Tibial nerve (tissue), 4 donors: ENCODE measurements at regions not wholly inside any gene's neighbourhood (a gene's known extent, or its start where the extent isn't known, plus 50 kb on each side); places are given as distances from the start of the nearest gene placed in this dataset.

ENCODE experiments used
- DNase-seq, 2 donors: peaks; one replicate each; pipeline ENCODE4 v3.0.0-alpha.2; 2019; ENCODE audit warnings: low spot score in 2 of 2
- H3K27ac ChIP-seq, 4 donors: fragments of 200-600 bp; sonication (generic) in 3 of 4; one replicate each; pipeline ENCODE4 v1.5.1; 2017 to 2019; ENCODE audit warnings: mild to moderate bottlenecking in 1 of 4
- H3K27me3 ChIP-seq, 2 donors: fragments of 200-600 bp; sonication (generic) in 1 of 2; one replicate each; pipeline versions ENCODE4 v1.5.1 to v1.6.0; 2017 to 2019
- H3K36me3 ChIP-seq, 3 donors: fragments of 200-600 bp; sonication (generic); one replicate each; pipeline ENCODE4 v1.5.1; 2018 to 2019
- H3K4me1 ChIP-seq, 4 donors: fragments of 200-600 bp; sonication (generic) in 3 of 4; one replicate each; pipeline ENCODE4 v1.5.1; 2017 to 2019
- H3K4me3 ChIP-seq, 4 donors: fragments of 200-600 bp; sonication (generic) in 3 of 4; one replicate each; pipeline ENCODE4 v1.5.1; 2017 to 2019; ENCODE audit warnings: mild to moderate bottlenecking in 1 of 4, moderate library complexity in 1 of 4
- H3K9me3 ChIP-seq, 4 donors: fragments of 200-600 bp; sonication (generic) in 3 of 4; one replicate each; pipeline ENCODE4 v1.5.1; 2017 to 2019
- CTCF ChIP-seq, 5 experiments: fragments of 200-600 bp in 3 of 5; fragments of 450-650 bp in 2 of 5; sonication (generic) in 3 of 5; IDR thresholded peaks; one replicate each; pipeline ENCODE4 v1.5.1; 2016 to 2019; ENCODE audit warnings: antibody characterized with exemption in 5 of 5, mild to moderate bottlenecking in 3 of 5, moderate library complexity in 2 of 5
- EP300 ChIP-seq, 2 donors: sonication (generic); formaldehyde crosslinking; IDR thresholded peaks; one replicate each; pipeline ENCODE4 v1.6.1; 2017; ENCODE audit warnings: antibody characterized with exemption in 2 of 2, mild to moderate bottlenecking in 1 of 2
- POLR2A ChIP-seq, 2 donors: fragments of 450-650 bp; IDR thresholded peaks; one replicate each; pipeline ENCODE4 v1.6.1; 2017; ENCODE audit warnings: antibody characterized with exemption in 2 of 2, mild to moderate bottlenecking in 2 of 2, moderate library complexity in 2 of 2
- WGBS, 2 donors: methylation state at CpG; one replicate each; pipeline ENCODE4 v1.1.5; 2018; 5-methylcytosine and 5-hydroxymethylcytosine counted together

- Histone ChIP-seq H3K4me3 (no peak overlapping the region), H3K4me1 (no peaks in the 10 kb centered on the region), H3K27ac (no peak overlapping the region), H3K36me3 (no peaks in the 10 kb centered on the region), H3K27me3 (no peaks in the 10 kb centered on the region), H3K9me3 (peaks cover 0 to 25% (median 0%) of the 10 kb centered on the region in 4 donors)
- DNase-seq: no peak
- 81 to 92% methylated on average over 1 of the region's 1 CpG for WGBS, 2 donors
- TF ChIP-seq CTCF (IDR thresholded peaks at IDR 0.05) (no peak), POLR2A (IDR thresholded peaks at IDR 0.05) (no peak), EP300 (IDR thresholded peaks at IDR 0.05) (no peak)
Measured at GRCh38 chr6:47392251-47392650, 82.5 kb upstream of the TNFRSF21 start.

GRCh38 chr6:47396401-47397069 lies 81.1 kb upstream of the CD2AP start:
- DNase-seq: no peak
- TF ChIP-seq POLR2A (IDR thresholded peaks at IDR 0.05) (no peak), CTCF (IDR thresholded peaks at IDR 0.05) (no peak), EP300 (IDR thresholded peaks at IDR 0.05) (no peak)
- H3K4me3 ChIP-seq: no peak overlapping the region
- WGBS, 2 donors: 76 to 80% methylated on average over 2 of the region's 2 CpGs
- H3K4me1 ChIP-seq: no peaks in the 10 kb centered on the region
- no peak overlapping the region for H3K27ac ChIP-seq
- peaks cover 0 to 9% (median 0%) of the 10 kb centered on the region in 4 donors for H3K9me3 ChIP-seq
- no peaks in the 10 kb centered on the region for H3K36me3 ChIP-seq
- no peaks in the 10 kb centered on the region for H3K27me3 ChIP-seq

GRCh38 chr6:47400581-47400980 lies 77.0 kb upstream of the CD2AP start:
- H3K27me3 ChIP-seq: no peaks in the 10 kb centered on the region
- H3K4me3 ChIP-seq: no peak overlapping the region
- no peak overlapping the region for H3K27ac ChIP-seq
- TF ChIP-seq CTCF (IDR thresholded peaks at IDR 0.05): no peak
- no peak for TF ChIP-seq EP300 (IDR thresholded peaks at IDR 0.05)
- TF ChIP-seq POLR2A (IDR thresholded peaks at IDR 0.05): no peak
- no peak for DNase-seq
- 89 to 90% methylated on average over 3 of the region's 3 CpGs for WGBS, 2 donors
- no peaks in the 10 kb centered on the region for H3K9me3 ChIP-seq
- H3K36me3 ChIP-seq: no peaks in the 10 kb centered on the region
- no peaks in the 10 kb centered on the region for H3K4me1 ChIP-seq

GRCh38 chr6:47402081-47402480 lies 75.5 kb upstream of the CD2AP start:
- 49 to 52% methylated on average over 3 of the region's 3 CpGs for WGBS, 2 donors
- no peak for TF ChIP-seq EP300 (IDR thresholded peaks at IDR 0.05)
- TF ChIP-seq CTCF (IDR thresholded peaks at IDR 0.05): no peak
- TF ChIP-seq POLR2A (IDR thresholded peaks at IDR 0.05): no peak
- no peak overlapping the region for H3K27ac ChIP-seq

GRCh38 chr6:47403056-47403455 lies 74.5 kb upstream of the CD2AP start:
- Histone ChIP-seq H3K9me3 (no peaks in the 10 kb centered on the region), H3K4me1 (no peaks in the 10 kb centered on the region), H3K4me3 (no peak overlapping the region), H3K36me3 (no peaks in the 10 kb centered on the region), H3K27ac (no peak overlapping the region), H3K27me3 (no peaks in the 10 kb centered on the region)
- DNase-seq: no peak
- no peak for TF ChIP-seq POLR2A (IDR thresholded peaks at IDR 0.05)
- TF ChIP-seq EP300 (IDR thresholded peaks at IDR 0.05): no peak
- no peak for TF ChIP-seq CTCF (IDR thresholded peaks at IDR 0.05)
- 66 to 77% methylated on average over 2 of the region's 2 CpGs for WGBS, 2 donors

More at GRCh38 chr6:47402081-47402480, 75.5 kb upstream of the CD2AP start:
- no peak for DNase-seq
- Histone ChIP-seq H3K4me3 (no peak overlapping the region), H3K27me3 (no peaks in the 10 kb centered on the region), H3K9me3 (no peaks in the 10 kb centered on the region), H3K36me3 (no peaks in the 10 kb centered on the region), H3K4me1 (no peaks in the 10 kb centered on the region)
